ENCODE measurements at regions not wholly inside any gene's neighbourhood (a gene's known extent, or its start where the extent isn't known, plus 50 kb on each side); places are given as distances from the start of the nearest gene placed in this dataset.

GRCh38 chr10:9757176-9757575, 1260.5 kb upstream of the CELF2 start:
- no peaks in the 10 kb centered on the region for H4K20me1 ChIP-seq (ENCODE audit: control insufficient read depth, extremely low read depth, insufficient read depth, low read length)
- TF ChIP-seq CTCF (optimal IDR thresholded peaks at IDR 0.05 in 1 of 3, IDR thresholded peaks at IDR 0.05 in 1 of 3, conservative IDR thresholded peaks at IDR 0.05 in 1 of 3; ENCODE audit: extremely low read depth in 1 of 3, insufficient read depth in 2 of 3, low read length in 3 of 3) (no peak), EZH2 (IDR thresholded peaks at IDR 0.05; ENCODE audit: low read length) (no peak)
- FAIRE-seq: no peak
- DNase-seq (ENCODE audit: low read depth, low spot score): no peak
- H3K4me3 ChIP-seq (ENCODE audit: control insufficient read depth in 2 of 3, extremely low read depth in 1 of 3, insufficient read depth in 2 of 3, low read depth in 1 of 3, low read length in 3 of 3): no peak overlapping the region
- dilution Hi-C loops (cut with MboI; ENCODE audit: extremely low pct_ligation_motif_present, low sequenced_read_pairs): no loop called here
- H3K27me3 ChIP-seq (ENCODE audit: control insufficient read depth, extremely low read depth, insufficient read depth, low read length): no peaks in the 10 kb centered on the region
- H3K9ac ChIP-seq (ENCODE audit: control insufficient read depth, extremely low read depth, insufficient read depth, low read length): no peak overlapping the region
- H3K4me1 ChIP-seq (ENCODE audit: control insufficient read depth, extremely low read depth, insufficient read depth, low read length): no peaks in the 10 kb centered on the region
- H3K79me2 ChIP-seq (ENCODE audit: control insufficient read depth, insufficient read depth, low read length): no peaks in the 10 kb centered on the region
- no peak overlapping the region for H3K4me2 ChIP-seq (ENCODE audit: control insufficient read depth, extremely low read depth, insufficient read depth, low read depth, low read length)
- H3K36me3 ChIP-seq (ENCODE audit: control insufficient read depth in 2 of 2, extremely low read depth in 1 of 2, insufficient read depth in 2 of 2, low read length in 2 of 2): no peaks in the 10 kb centered on the region
- no peak overlapping the region for H3K27ac ChIP-seq (ENCODE audit: control insufficient read depth, insufficient read depth, low read length)
- H2AFZ ChIP-seq (ENCODE audit: control insufficient read depth, low read length): no peak overlapping the region
- peaks cover 2% of the 10 kb centered on the region for H3K9me3 ChIP-seq (ENCODE audit: control insufficient read depth, low read depth, low read length)
- H3K9me1 ChIP-seq (ENCODE audit: control insufficient read depth, extremely low read depth, insufficient read depth, low read length): no peaks in the 10 kb centered on the region

GRCh38 chr10:9759596-9759995, 1258.1 kb upstream of the CELF2 start:
- Histone ChIP-seq H3K36me3 (ENCODE audit: control insufficient read depth in 2 of 2, extremely low read depth in 1 of 2, insufficient read depth in 2 of 2, low read length in 2 of 2) (no peaks in the 10 kb centered on the region), H3K27me3 (ENCODE audit: control insufficient read depth, extremely low read depth, insufficient read depth, low read length) (no peaks in the 10 kb centered on the region), H3K79me2 (ENCODE audit: control insufficient read depth, insufficient read depth, low read length) (no peaks in the 10 kb centered on the region), H3K27ac (ENCODE audit: control insufficient read depth, insufficient read depth, low read length) (no peak overlapping the region), H3K4me3 (ENCODE audit: control insufficient read depth in 2 of 3, extremely low read depth in 1 of 3, insufficient read depth in 2 of 3, low read depth in 1 of 3, low read length in 3 of 3) (no peak overlapping the region), H3K9me3 (ENCODE audit: control insufficient read depth, low read depth, low read length) (peaks cover 2% of the 10 kb centered on the region), H3K9ac (ENCODE audit: control insufficient read depth, extremely low read depth, insufficient read depth, low read length) (no peak overlapping the region), H3K4me2 (ENCODE audit: control insufficient read depth, extremely low read depth, insufficient read depth, low read depth, low read length) (no peak overlapping the region), H2AFZ (ENCODE audit: control insufficient read depth, low read length) (no peak overlapping the region), H3K4me1 (ENCODE audit: control insufficient read depth, extremely low read depth, insufficient read depth, low read length) (no peaks in the 10 kb centered on the region), H3K9me1 (ENCODE audit: control insufficient read depth, extremely low read depth, insufficient read depth, low read length) (no peaks in the 10 kb centered on the region), H4K20me1 (ENCODE audit: control insufficient read depth, extremely low read depth, insufficient read depth, low read length) (no peaks in the 10 kb centered on the region)
- no peak for FAIRE-seq
- no peak for DNase-seq (ENCODE audit: low read depth, low spot score)
- dilution Hi-C loops (cut with MboI; ENCODE audit: extremely low pct_ligation_motif_present, low sequenced_read_pairs): no loop called here
- no peak for TF ChIP-seq CTCF (optimal IDR thresholded peaks at IDR 0.05 in 1 of 3, IDR thresholded peaks at IDR 0.05 in 1 of 3, conservative IDR thresholded peaks at IDR 0.05 in 1 of 3; ENCODE audit: extremely low read depth in 1 of 3, insufficient read depth in 2 of 3, low read length in 3 of 3)
- no peak for TF ChIP-seq EZH2 (IDR thresholded peaks at IDR 0.05; ENCODE audit: low read length)
